HepG2 (cell line): ENCODE measurements at regions not wholly inside any gene's neighbourhood (a gene's known extent, or its start where the extent isn't known, plus 50 kb on each side); places are given as distances from the start of the nearest gene placed in this dataset.

ENCODE experiments used
- CBX2 ChIP-seq, 2 experiments: fragments of 200-600 bp in 1 of 2; sonication (generic); formaldehyde crosslinking in 1 of 2; IDR thresholded peaks; 2 replicates each; pipeline versions ENCODE4 v1.7.0 to v1.8.1; 2018 to 2022; ENCODE audit warnings: low read depth in 2 of 2, low read length in 1 of 2, mild to moderate bottlenecking in 1 of 2, missing genetic modification reagents in 1 of 2
- CREB1 ChIP-seq, 2 experiments: fragments of 450-650 bp in 1 of 2; IDR thresholded peaks; 2 replicates each; pipeline ENCODE4 v1.6.1; 2016 to 2017; ENCODE audit warnings: control low read depth in 1 of 2, mild to moderate bottlenecking in 1 of 2, missing compliant biosample characterization in 1 of 2, missing genetic modification characterization in 1 of 2
- MED1 ChIP-seq: sonication (generic); formaldehyde crosslinking; IDR thresholded peaks from 2 replicates; pipeline ENCODE4 v1.4.0; 2020; ENCODE audit warnings: missing genetic modification reagents
- MEF2D ChIP-seq: sonication (generic); formaldehyde crosslinking; IDR thresholded peaks from 2 replicates; pipeline ENCODE4 v1.5.1; 2020; ENCODE audit warnings: mild to moderate bottlenecking, missing genetic modification reagents
- NFIB ChIP-seq: sonication (generic); formaldehyde crosslinking; IDR thresholded peaks from 2 replicates; pipeline ENCODE4 v1.9.0; 2021; ENCODE audit warnings: missing genetic modification reagents, mild to moderate bottlenecking, borderline replicate concordance
- PHF5A ChIP-seq: IDR thresholded peaks from one replicate; pipeline ENCODE4 v1.6.1; 2018; ENCODE audit warnings: low read depth, missing genetic modification reagents; ENCODE audit not compliant: unreplicated experiment
- ZBTB40 ChIP-seq, 2 experiments: fragments of 450-650 bp in 1 of 2; sonication (generic) in 1 of 2; formaldehyde crosslinking in 1 of 2; IDR thresholded peaks; 2 replicates each; pipeline versions ENCODE4 v1.6.1 to v1.8.0; 2016 to 2022; ENCODE audit warnings: antibody characterized with exemption in 1 of 2, mild to moderate bottlenecking in 1 of 2, missing genetic modification reagents in 1 of 2
- ZNF83 ChIP-seq: sonication (generic); formaldehyde crosslinking; IDR thresholded peaks from 2 replicates; pipeline ENCODE4 v1.4.0; 2020; ENCODE audit warnings: missing genetic modification reagents, mild to moderate bottlenecking, borderline replicate concordance

- TF ChIP-seq ZBTB40 (IDR thresholded peaks at IDR 0.05) (no peak), ZBTB40 (CRISPR knock-in tag; IDR thresholded peaks at IDR 0.05) (no peak), CREB1 (IDR thresholded peaks at IDR 0.05) (no peak), CREB1 (CRISPR knock-in tag; IDR thresholded peaks at IDR 0.05) (no peak), MED1 (CRISPR knock-in tag) (no peak), NFIB (no peak), PHF5A (no peak), CBX2 (IDR thresholded peaks at IDR 0.05; ENCODE audit: low read depth, low read length) (no peak), CBX2 (CRISPR knock-in tag; IDR thresholded peaks at IDR 0.05; ENCODE audit: low read depth) (no peak), MEF2D (CRISPR knock-in tag) (no peak), ZNF83 (CRISPR knock-in tag) (no peak)
Measured at GRCh38 chr4:152097371-152097770, 336.6 kb upstream of the GATB start (continued).
